HepG2 (cell line): ENCODE measurements at regions not wholly inside any gene's neighbourhood (a gene's known extent, or its start where the extent isn't known, plus 50 kb on each side); places are given as distances from the start of the nearest gene placed in this dataset.

Source experiments
- ATAC-seq: fragments of 200-7000 bp; cut with Tn5 transposase; 3 replicates; pipeline ENCODE4 v1.9.1; 2020; ENCODE audit warnings: mild to moderate bottlenecking, moderate library complexity
- BruUV-seq: library from RNA; stranded (reverse); fragments of 400-500 nt; replicated peaks from 2 replicates; lab custom pipeline; 2021; lab: Mats Ljungman, UMichigan
- CTCF ChIA-PET: fragments of 300-600 bp; formaldehyde crosslinking; extraction: SDS; loops from one replicate; lab custom pipeline; 2021; ENCODE audit warnings: low total read pairs, inconsistent platforms, low intra/inter-chr PET ratio; lab: Yijun Ruan, JAX
- POLR2A ChIA-PET: fragments of 350-600 bp; sonication (Branson Sonifier 250); formaldehyde crosslinking; loops from one replicate; lab custom pipeline; 2020; ENCODE audit warnings: antibody characterized with exemption, inconsistent platforms; lab: Yijun Ruan, JAX
- DNase-seq: peaks from one replicate; pipeline ENCODE4 v3.0.0-alpha.2; 2015; ENCODE audit warnings: low spot score
- FAIRE-seq: peaks from 3 replicates; lab custom pipeline; 2011; peaks lifted over from hg19 to GRCh38; lab: Jason Lieb, UNC
- H2AFZ ChIP-seq: one replicate; pipeline ENCODE4 v1.6.1; 2011; ENCODE audit warnings: low read length, inconsistent platforms
- H3K27ac ChIP-seq: fragments of 300-600 bp; 3 replicates; pipeline ENCODE4 v1.8.0; 2011; ENCODE audit warnings: mixed run types, mild to moderate bottlenecking, mixed read lengths, low read length, inconsistent platforms; ENCODE audit not compliant: insufficient read depth; ENCODE audit errors: extremely low read length
- H3K27me3 ChIP-seq, 2 experiments: fragments of 200-600 bp in 1 of 2; 2 replicates in 1 of 2; 3 replicates in 1 of 2; pipeline versions ENCODE4 v1.6.0 to v1.8.0; 2011; ENCODE audit warnings: low read length in 2 of 2, mild to moderate bottlenecking in 2 of 2, moderate library complexity in 2 of 2, inconsistent platforms in 1 of 2; ENCODE audit not compliant: insufficient read depth in 2 of 2, control insufficient read depth in 1 of 2
- H3K36me3 ChIP-seq, 2 experiments: fragments of 200-600 bp in 1 of 2; replicated peaks in 1 of 2; 2 replicates in 1 of 2; 3 replicates in 1 of 2; pipeline versions ENCODE4 v1.5.1 to v1.8.0; 2011; ENCODE audit warnings: low read length in 2 of 2, inconsistent platforms in 1 of 2; ENCODE audit not compliant: insufficient read depth in 2 of 2, control insufficient read depth in 1 of 2
- H3K4me1 ChIP-seq: 2 replicates; pipeline ENCODE4 v1.5.1; 2012; ENCODE audit warnings: low read length, inconsistent platforms; ENCODE audit not compliant: insufficient read depth
- H3K4me2 ChIP-seq: 2 replicates; pipeline ENCODE4 v1.6.0; 2011; ENCODE audit warnings: low read depth, low read length, inconsistent platforms
- H3K4me3 ChIP-seq, 3 experiments: fragments of 200-600 bp in 1 of 3; sonication (generic), shearing (Covaris generic) in 1 of 3; replicated peaks in 1 of 3; 2 replicates each; pipeline ENCODE4 v1.5.1; 2011 to 2016; ENCODE audit warnings: low read length in 3 of 3, inconsistent platforms in 2 of 3, low read depth in 2 of 3, mild to moderate bottlenecking in 2 of 3, control low read depth in 1 of 3, mixed read lengths in 1 of 3; ENCODE audit not compliant: insufficient read depth in 1 of 3
- H3K79me2 ChIP-seq: one replicate; pipeline ENCODE4 v1.6.1; 2011; ENCODE audit warnings: low read length, inconsistent platforms; ENCODE audit not compliant: insufficient read depth
- H3K9ac ChIP-seq: 2 replicates; pipeline ENCODE4 v1.6.0; 2011; ENCODE audit warnings: mild to moderate bottlenecking, low read depth, low read length, inconsistent platforms; ENCODE audit not compliant: insufficient read depth
- H3K9me3 ChIP-seq: 2 replicates; pipeline ENCODE4 v1.5.1; 2012; ENCODE audit warnings: mild to moderate bottlenecking, low read length
- H4K20me1 ChIP-seq: 2 replicates; pipeline ENCODE4 v1.6.0; 2011; ENCODE audit warnings: inconsistent platforms, mild to moderate bottlenecking, low read length, moderate library complexity; ENCODE audit not compliant: insufficient read depth
- ARID2 ChIP-seq: sonication (generic); formaldehyde crosslinking; IDR thresholded peaks from 2 replicates; pipeline ENCODE4 v1.8.1; 2022; ENCODE audit warnings: mild to moderate bottlenecking, missing genetic modification reagents, borderline replicate concordance
- KLF16 ChIP-seq, 2 experiments: sonication (generic) in 1 of 2; formaldehyde crosslinking in 1 of 2; IDR thresholded peaks; 2 replicates each; pipeline versions ENCODE4 v1.6.1 to v1.8.0; 2016 to 2023; ENCODE audit warnings: missing genetic modification reagents in 2 of 2, missing compliant biosample characterization in 1 of 2
- MTF2 ChIP-seq: sonication (generic); formaldehyde crosslinking; IDR thresholded peaks from 2 replicates; pipeline ENCODE4 v1.5.0; 2020; ENCODE audit warnings: missing genetic modification reagents, borderline replicate concordance
- TEAD3 ChIP-seq: optimal IDR thresholded peaks from 2 replicates; pipeline ENCODE3; 2016; ENCODE audit warnings: borderline replicate concordance
- TRIM22 ChIP-seq: fragments of 450-650 bp; IDR thresholded peaks from 2 replicates; pipeline ENCODE4 v1.6.1; 2017
- YEATS2 ChIP-seq: sonication (generic); formaldehyde crosslinking; IDR thresholded peaks from 2 replicates; pipeline ENCODE4 v1.4.0; 2020; ENCODE audit warnings: missing genetic modification reagents, borderline replicate concordance
- ZBTB1 ChIP-seq: sonication (generic); formaldehyde crosslinking; IDR thresholded peaks from 2 replicates; pipeline ENCODE4 v1.4.0; 2020; ENCODE audit warnings: missing genetic modification reagents, borderline replicate concordance
- ZNF12 ChIP-seq: sonication (generic); formaldehyde crosslinking; IDR thresholded peaks from 2 replicates; pipeline ENCODE4 v1.5.0; 2020; ENCODE audit warnings: missing genetic modification reagents
- ZNF280B ChIP-seq: sonication (generic); formaldehyde crosslinking; IDR thresholded peaks from 2 replicates; pipeline ENCODE4 v1.5.0; 2020; ENCODE audit warnings: missing genetic modification reagents, mild to moderate bottlenecking, borderline replicate concordance
- ZNF557 ChIP-seq: sonication (generic); formaldehyde crosslinking; IDR thresholded peaks from 2 replicates; pipeline ENCODE4 v1.4.0; 2020; ENCODE audit warnings: missing genetic modification reagents
- ZNF800 ChIP-seq: sonication (generic); formaldehyde crosslinking; IDR thresholded peaks from 2 replicates; pipeline ENCODE4 v1.4.0; 2020; ENCODE audit warnings: missing genetic modification reagents
- WGBS: methylation state at CpG from one replicate; pipeline ENCODE4 v1.1.6; 2017; ENCODE audit warnings: low lambda C conversion rate; 5-methylcytosine and 5-hydroxymethylcytosine counted together
- in situ Hi-C: cut with HindIII; loops from 2 replicates; pipeline ENCODE4 v1.10.0; 2017; ENCODE audit warnings: low pct_unique_long_range_greater_than_20kb; ENCODE audit not compliant: extremely low pct_ligation_motif_present
- intact Hi-C: fragments of 100-400 bp; cut with micrococcal nuclease; formaldehyde crosslinking; loops from one replicate; pipeline ENCODE4 v1.10.0; 2022; ENCODE audit not compliant: unreplicated experiment
- TF ChIP-seq, protein P1 (sequence below): sonication (generic); formaldehyde crosslinking; IDR thresholded peaks from 2 replicates; pipeline ENCODE4 v1.4.0; 2020; ENCODE audit warnings: missing genetic modification reagents

DNA sequence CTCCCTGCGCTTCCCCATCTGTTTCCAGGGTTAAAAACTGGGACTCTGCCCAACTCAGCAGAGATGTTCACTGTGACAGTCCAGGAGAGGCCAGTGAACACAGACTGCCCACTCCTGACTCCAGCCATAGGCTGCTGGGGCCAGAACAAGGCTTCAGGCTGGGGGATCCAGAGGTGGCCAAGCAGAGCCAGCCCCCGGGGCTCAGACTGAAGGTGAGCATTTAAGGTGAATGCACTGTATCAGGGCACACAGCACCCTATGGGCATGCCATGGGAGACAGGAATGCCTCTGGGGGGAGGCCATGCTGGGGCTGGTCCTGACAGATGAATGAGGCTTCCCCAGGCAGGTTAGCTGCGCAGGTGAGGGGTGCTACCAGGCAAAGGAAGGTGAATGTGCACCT is 96.4 kb downstream of the TUBA3C start:
- FAIRE-seq (no peak), DNase-seq (no peak), ATAC-seq (no peak)
- H3K36me3 ChIP-seq: no peaks in the 10 kb centered on the region
- intact Hi-C loops: loop anchor here (10.0 kb wide), 1 partner anchor 360 kb away; no protein-coding TSS in a partner anchor
- 23% methylated on average over 2 of the region's 3 CpGs for WGBS
- H4K20me1 ChIP-seq: no peaks in the 10 kb centered on the region
- TF ChIP-seq ZNF280B (CRISPR knock-in tag): no peak
- no peak for TF ChIP-seq ARID2 (CRISPR knock-in tag)
- no peak for TF ChIP-seq ZNF12 (CRISPR knock-in tag)
- no peak for TF ChIP-seq MTF2 (CRISPR knock-in tag)
- no peak for TF ChIP-seq ZNF557 (CRISPR knock-in tag)
- TF ChIP-seq TRIM22: no peak
- no peak for TF ChIP-seq ZBTB1 (CRISPR knock-in tag)
- TF ChIP-seq YEATS2: no peak
- TF ChIP-seq, protein P1, sequence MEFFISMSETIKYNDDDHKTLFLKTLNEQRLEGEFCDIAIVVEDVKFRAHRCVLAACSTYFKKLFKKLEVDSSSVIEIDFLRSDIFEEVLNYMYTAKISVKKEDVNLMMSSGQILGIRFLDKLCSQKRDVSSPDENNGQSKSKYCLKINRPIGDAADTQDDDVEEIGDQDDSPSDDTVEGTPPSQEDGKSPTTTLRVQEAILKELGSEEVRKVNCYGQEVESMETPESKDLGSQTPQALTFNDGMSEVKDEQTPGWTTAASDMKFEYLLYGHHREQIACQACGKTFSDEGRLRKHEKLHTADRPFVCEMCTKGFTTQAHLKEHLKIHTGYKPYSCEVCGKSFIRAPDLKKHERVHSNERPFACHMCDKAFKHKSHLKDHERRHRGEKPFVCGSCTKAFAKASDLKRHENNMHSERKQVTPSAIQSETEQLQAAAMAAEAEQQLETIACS: no peak
- no peak for TF ChIP-seq ZNF800 (CRISPR knock-in tag)
- TF ChIP-seq TEAD3 (CRISPR knock-in tag): no peak
- TF ChIP-seq KLF16 (CRISPR knock-in tag; IDR thresholded peaks at IDR 0.05): no peak
- TF ChIP-seq, all 625 proteins: peak for 0
- Histone ChIP-seq H2AFZ (no peak overlapping the region), H3K9ac (no peak overlapping the region), H3K4me3 (no peak overlapping the region), H3K27ac (no peak overlapping the region), H3K4me1 (no peaks in the 10 kb centered on the region), H3K9me3 (peaks cover 9% of the 10 kb centered on the region; the same call in 1 of the 2 replicates), H3K4me2 (no peak overlapping the region), H3K27me3 (no peaks in the 10 kb centered on the region), H3K79me2 (no peaks in the 10 kb centered on the region)
- BruUV-seq: no TSS peak
- ChIA-PET POLR2A (no interaction called here), CTCF (no interaction called here)
- in situ Hi-C loops: no loop called here
